ENCODE measurements at regions not wholly inside any gene's neighbourhood (a gene's known extent, or its start where the extent isn't known, plus 50 kb on each side); places are given as distances from the start of the nearest gene placed in this dataset.
"Not testable (repeated sequence)": the region's sequence is repeated elsewhere in the genome, so short reads cannot be mapped to it uniquely, and the experiment has no call there.

DNA sequence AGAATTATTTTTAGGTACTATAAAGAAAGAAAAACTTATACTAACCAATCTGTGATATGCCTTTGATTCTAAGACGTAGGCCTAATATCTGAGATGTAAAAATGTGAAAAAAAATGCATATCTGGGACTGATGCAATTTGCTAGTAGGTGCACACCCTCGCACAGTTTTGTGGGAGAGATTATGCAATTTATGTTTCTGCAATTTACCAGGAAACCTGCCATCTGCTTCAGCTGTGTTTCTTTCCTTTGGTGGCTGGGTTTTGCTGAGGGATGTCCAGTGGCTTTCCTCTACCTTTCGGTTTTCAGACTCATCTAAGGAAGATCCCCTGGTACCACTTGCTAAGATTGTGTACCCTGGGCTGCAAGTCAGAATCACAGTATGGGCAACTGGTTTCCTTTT, 186.9 kb downstream of the ZFP64 start:
- no peak for DNase-seq

DNA sequence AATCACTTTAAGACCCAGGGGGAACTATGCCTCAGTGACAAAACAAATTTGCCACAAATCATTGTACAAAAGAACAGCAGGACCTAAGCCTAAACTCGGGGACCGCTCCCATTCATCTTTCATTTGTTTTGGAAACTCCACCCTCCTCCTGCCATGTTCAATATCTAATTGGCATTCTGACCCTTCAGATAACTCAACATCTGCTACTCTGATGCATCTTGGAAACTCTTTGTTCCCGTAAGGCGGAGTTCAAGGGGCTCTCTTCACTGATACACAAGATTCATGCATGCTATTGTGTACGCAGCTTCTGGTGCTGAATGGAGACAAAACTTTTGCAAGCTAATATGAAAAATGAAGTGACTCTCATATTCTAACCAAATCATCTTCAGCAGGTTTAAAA, 187.6 kb downstream of the ZFP64 start:
- DNase-seq: no peak

DNA sequence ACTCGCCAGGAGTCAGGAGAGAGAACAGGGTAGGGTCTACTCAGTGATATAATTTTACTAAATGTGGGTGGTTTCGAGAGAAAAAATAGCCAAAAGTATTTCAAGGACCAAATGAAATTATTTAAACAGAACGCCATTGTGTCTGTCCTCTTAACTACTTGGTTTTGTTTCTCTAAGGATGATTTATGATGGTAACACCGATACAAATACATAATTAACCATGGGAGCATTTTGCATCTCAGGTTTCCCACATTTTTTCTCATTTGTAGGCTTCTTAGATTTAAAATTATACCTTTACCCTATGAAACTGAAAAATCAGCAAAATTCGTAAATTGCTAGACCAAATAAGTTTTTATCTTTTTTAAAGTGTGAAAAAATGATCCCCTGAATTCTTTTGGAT, 188.2 kb downstream of the ZFP64 start:
- no peak for DNase-seq

DNA sequence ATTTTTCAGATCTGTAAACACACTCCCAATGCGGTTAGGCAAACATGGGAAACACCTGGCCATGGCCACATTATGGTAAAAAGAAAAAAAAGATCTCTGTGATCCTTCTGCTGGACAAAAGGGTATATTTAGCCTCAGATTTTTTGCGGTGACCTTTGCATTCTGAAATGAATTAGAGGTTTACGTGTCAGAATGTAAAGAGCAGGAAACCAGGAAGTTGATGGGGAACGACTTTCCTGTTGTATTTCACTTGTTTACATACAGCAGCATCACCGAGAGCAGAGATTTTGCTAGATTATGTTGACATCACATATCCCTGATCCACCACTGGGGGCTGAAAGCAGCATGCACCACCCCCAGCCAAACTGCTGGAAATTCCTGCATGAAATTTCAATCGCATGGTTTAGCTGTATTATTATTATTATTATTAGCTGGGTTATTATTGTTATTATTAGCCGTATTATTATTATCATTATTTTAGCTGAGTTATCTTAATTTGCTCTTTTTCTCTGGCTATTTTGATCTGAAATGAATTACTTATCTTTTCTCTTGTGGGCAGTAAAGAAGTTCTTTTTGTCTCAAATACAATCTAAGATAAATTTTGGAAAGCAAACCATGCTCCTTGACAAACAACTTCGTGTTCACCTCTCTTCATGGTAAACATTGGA, 189.4 kb downstream of the ZFP64 start:
- no peak for DNase-seq

DNA sequence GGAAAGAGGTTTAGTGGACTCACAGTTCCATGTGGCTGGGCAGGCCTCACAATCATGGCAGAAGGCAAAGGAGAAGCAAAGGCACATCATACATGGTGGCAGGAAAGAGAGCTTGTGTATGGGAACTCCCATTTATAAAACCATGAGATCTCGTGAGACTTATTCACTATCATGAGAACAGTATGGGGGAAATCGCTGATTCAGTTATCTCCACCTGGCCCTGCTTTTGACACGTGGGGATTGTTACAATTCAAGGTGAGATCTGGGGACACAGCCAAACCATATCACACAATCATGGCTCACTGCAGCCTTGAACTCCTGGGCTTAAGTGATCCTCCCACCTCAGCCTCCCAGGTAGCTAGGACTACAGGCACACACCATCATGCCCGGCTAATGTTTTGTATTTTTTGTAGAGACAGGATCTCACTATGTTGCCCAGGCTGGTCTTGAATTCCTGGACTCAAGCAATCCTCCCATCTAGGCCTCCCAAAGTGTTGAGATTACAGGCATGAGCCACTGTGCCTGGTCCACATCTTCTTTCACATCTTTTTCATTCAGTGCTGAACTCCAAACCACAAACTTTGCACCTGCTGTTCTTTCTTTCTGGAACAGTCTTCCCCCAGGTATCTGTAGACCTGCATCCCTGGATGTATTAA, 194.2 kb downstream of the ZFP64 start:
- DNase-seq: not testable (repeated sequence)

DNA sequence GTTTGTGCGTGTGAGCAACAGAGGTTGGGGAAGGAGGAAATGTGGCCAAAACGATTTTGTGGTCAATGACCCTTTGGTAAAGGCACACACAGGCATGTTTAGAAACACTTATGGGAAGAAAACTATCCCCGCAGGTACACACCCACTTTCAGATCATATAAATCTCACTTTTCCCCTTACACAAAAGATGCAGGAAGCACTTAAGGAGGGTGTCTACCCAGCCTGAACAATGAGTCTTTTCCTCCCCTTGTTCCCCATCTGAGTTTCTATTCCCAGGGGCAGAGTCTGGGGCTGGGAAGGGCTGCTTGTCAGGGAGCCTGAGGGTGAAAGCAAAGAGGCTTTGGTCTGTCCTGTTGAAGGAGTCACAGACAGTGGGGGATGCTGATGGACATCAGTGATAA, 193.2 kb upstream of the SALL4 start:
- no peak for DNase-seq

DNA sequence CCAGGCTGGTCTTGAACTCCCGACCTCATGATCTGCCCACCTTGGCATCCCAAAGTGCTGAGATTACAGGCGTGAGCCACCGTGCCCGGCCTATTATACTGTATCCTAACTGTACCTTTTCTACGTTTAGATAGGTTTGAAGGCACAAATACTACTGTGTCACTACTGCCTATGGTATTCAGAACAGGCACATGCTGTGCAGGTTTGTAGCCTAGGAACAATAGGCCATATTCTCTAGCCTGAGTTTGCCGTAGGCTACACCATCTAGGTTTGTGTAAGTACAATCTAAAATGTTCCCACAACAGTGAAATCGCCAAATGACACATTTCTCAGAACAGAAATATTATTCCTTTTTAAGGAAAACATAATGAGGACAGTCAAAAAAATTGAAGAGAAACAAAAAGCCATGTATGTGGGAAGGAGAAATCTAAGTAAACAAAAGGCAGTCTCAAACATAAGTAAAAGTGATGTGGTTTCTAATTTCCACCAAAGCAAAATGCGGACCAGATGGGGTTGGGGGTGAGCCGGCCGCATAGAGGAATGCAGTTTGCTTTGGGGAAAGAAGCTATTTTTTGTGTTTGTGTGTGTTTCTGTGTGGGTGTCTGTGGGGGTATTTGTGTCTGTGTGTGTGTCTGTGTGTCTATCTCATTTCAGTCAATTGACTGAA, 192.6 kb upstream of the SALL4 start:
- DNase-seq: no peak

DNA sequence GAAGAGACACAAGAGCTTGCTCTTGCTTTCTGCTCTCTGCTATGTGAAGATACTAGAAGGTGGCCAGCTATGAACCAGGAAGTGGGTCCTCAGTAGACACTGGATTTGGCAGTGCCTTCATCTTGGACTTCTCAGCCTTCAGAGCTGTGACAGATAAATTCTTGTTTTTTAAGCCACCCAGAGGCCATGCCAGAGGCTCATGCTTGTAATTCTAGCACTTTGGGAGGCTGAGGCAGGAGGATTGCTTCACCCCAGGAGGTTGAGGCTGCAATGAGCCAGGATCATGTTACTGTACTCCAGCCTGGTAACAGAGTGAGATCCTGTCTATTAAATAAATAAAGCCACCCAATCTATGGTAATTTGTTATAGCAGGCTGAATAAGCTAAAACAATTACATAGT, 185.5 kb upstream of the SALL4 start:
- DNase-seq: no peak

DNA sequence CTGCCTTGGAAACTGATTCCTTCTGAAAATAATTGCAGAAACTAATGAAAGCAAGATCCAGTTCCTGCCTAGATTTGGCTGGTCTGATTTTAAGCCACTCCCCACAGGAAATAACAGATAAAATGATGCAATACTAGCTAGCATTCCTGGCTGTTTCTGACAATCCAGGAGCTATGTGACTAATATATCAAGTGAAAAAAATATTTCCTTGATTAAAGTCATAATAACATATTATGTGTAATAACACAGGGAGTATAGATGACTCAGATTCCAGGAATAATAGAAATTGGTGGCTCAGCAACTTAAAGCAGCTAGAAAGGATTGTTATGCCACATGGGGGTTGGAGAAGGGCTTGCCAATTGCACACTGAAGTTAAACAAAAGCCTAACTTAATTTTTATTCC, 182.7 kb upstream of the SALL4 start:
- no peak for DNase-seq

DNA sequence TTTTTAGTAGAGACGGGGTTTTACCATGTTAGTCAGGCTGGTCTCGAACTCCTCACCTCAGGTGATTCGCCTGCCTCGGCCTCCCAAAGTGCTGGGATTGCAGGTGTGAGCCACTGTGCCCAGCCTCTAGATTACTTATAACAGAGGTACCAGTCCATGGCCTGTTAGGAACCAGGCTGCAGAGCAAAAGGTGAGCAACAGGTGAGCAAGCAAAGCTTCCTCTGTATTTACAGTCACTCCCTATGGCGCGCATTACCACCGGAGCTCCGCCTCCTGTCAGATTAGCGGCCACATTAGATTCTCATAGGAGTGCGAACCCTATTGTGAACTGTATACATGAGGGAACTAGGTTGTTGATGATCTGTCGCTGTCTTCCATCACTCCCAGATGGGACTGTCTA, 178.0 kb upstream of the SALL4 start:
- DNase-seq: no peak

DNA sequence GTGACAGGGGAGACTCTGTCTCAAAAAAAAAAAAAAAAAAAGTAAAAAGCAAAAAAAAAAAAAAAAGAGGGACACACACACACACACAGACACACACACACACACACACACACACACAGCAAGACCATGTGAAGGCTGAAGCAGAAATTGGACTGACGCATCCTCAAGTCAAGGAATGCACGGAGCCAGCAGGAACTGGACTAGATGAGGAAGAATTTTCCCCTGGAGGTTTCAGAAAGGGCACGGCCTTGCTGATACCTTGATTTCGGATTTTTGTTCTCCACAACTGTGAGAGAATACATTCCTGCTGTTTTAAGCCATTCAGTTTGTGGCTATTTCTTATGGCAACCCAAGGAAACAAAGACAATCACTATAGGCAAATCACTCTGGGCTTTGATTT, 176.9 kb upstream of the SALL4 start:
- DNase-seq: no peak

DNA sequence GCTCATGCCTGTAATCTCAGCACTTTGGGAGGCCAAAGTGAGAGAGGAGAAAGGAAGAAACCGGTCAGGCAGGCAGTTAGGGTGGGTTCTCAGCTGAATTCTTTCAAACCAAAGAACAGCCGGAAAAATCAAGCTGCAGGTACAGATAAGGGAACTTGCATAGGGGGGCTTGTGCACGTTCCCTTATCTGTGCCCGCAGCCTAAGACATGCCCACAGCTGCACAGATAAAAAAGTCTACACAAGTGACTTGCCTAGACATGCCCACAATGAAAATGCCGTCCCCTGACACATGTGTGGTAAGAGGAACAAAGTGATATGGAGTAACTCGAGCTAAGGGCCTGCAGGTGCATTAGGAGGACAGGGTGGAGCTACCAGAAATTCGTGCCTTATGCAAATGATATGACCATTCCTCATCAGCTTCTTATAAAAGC, 175.8 kb upstream of the SALL4 start:
- DNase-seq: no peak

DNA sequence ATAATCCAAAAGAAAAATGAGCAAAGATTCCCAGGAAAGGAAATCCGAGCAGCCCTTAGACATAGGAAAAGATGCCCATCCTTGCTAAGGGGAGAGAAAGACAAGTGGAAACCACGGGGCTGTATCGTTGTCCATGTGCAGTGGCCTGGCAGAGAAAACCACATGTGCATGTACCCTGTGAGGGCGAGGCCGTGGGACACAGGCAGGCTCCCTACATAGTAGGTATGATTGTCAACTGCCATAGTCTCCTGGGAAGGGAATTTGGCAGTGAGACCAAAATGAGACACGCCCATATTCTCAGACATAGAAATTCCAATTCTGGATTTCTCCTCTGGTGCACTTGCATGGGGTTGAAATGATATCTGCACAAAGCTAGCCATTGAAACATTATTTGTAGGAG, 169.7 kb upstream of the SALL4 start:
- DNase-seq: no peak

DNA sequence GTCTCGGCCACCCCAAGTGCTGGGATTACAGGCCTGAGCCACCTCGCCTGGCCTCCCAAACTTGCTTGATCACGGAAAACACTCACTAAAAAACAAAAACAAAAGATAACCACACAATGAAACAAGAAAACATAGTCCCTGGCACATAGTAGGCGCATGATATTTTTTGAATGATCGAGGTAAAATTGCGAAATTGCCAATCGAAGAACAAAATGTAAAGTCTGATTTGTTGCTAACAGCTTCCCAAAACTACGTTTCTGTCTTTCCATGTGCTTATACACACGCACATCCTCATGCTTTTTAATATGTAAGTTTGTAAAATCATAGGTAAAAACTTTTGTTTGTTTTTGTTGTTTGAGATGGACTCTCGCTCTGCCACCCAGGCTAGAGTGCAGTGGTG, 168.5 kb upstream of the SALL4 start:
- DNase-seq: no peak

DNA sequence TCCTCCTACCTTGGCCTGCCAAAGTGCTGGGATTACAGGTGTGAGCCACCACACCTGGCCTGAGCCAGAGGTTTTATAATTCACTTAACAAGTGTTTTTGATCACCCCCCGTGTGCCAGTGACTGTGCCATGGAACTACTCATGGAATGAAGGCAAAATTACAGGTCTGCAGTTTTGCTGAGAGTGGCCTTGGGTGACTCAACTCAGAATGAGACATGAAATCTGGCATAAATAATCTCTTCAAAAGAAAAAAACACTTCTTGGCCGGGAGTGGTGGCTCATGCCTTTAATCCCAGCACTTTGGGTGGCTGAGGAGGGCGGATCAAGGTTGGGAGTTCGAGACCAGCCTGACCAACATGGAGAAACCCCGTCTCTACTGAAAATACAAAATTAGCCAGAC, 166.9 kb upstream of the SALL4 start:
- no peak for DNase-seq

DNA sequence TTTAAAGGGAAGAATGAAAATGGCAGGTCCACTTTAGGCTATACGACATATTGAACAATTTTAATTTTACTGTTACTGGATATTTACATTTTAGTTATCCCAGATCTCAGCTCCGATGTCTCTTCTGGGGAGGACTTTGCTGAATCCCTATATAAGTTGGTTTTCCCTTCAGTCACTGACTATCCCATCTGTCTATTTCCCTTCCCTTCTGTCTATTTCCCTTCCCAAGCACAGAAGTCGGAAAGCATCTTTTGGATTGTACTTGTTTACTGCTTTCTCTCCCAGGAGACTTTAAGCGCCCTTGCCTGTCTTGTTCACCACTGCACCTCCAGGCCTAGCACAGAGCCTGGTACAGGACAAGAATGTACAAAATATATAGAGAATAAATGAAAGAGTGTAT, 165.8 kb upstream of the SALL4 start:
- no peak for DNase-seq

DNA sequence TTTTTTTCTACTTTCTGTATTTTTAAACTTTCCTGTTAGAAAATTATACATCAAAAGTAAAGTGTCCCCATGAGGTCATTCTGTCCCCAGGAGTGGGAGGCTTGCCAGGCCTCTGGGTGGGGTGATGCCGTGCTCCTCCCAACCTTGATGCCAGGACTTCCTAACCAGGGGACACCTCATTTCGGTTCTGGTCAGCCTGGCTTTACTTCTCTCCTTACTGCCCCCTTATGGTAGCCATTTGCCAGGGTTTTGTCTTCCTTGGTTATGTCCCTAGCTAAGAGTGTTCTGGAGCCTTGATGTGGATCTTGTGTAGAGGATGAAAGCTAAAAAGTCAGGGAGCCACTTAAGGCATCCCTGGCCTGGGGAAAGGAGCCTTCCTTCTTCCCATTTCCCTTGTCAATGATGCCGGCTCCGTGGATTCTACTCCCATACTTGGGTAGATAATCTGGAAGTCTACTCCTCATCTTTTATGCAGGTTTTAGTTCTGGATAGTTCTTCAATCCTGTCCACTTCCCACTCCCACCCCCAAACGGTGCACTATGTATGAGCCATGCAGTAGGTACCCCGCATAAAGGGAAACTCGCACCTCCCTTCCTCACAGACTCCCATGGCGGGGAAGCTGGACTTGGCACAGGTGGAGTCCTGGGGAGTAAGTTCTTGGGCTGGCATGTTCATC, 164.1 kb upstream of the SALL4 start:
- DNase-seq: peak; percentile 46

DNA sequence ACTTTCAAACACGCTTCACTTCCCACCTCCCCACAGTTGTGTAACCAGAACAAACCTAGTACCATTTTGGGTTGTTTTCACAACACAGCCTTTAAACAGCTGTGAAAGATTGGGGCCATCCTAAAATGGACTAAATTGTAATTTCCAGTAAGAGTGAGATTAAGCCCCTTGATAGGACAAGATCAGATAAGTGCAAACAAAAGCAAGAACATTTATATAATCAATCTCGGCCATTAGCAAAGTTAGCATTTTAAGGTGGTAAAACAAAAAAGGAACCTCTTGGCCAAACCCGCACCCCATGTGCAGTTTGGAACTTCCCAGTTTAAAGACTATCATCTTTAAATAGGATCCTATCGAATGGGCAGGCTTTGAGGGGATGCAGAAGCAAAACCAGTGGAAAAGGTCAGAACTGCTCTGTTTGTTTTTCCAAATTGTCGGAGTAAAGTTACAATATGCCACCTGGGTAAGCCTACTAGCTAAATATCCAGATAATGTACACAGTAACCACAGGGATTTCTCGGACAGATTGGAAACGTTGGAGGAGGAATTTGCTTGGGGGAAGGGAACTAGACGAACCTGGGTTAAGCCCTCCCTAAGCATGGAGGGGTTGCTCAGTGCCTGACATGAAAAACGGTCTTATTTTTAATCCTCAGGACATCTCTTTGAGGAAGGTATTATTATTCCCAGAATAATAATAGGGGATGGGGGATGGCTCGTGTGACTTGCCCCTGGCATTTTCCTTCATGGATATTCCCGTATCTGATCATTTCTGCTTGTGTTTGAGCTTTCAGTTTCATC, 159.8 kb upstream of the SALL4 start:
- DNase-seq: no peak

DNA sequence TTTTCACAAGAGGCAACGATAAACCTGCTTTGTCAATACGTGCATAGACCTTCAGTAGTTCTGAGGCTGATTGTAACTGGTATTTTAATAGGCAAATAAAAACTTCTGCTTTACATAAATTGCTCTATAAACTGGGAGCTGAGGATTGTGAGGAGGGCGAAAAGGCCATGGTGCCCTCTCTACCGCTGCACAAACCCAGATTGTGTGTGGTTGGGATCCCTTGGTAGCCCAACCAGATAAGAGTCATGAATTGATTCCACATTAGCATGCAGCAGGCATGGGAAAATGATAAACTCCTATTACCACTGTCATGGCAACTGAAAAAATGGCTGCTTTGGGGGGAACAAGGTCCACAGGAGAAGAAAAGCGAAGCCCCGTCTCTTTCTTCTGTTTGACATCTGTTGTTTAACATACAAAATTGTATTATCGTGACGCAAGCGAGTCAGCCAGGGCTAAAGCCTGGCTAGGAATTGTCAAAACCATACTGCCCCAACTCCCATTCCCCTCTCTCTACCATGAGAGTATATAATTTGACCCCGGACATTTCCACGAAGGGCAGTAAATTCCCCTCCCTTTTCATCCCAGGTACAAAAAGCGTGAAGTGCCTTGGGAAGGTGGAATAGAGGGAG, 157.8 kb upstream of the SALL4 start:
- DNase-seq: no peak

DNA sequence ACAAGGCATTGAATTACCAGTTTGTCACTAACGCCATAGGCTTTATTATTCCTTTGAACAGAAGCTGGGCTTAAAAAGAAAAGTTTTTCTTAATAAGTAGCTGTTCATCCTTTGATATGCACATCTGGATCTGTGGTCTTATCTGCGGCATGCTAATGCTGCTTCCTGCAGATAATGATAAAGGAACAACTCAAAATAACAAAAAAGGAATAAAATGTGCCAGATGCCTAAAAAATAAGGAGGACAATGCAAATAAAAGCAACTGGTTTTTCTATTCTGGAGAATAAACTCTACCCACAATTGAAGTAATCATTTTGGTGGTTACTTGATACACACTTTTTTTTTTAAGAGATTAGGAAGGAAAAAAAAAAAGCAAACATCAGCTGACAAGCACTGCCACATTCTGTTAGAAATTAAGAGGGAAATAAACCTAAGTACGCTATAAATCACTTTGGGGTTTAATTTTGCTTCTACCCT, 156.8 kb upstream of the SALL4 start:
- no peak for DNase-seq

DNA sequence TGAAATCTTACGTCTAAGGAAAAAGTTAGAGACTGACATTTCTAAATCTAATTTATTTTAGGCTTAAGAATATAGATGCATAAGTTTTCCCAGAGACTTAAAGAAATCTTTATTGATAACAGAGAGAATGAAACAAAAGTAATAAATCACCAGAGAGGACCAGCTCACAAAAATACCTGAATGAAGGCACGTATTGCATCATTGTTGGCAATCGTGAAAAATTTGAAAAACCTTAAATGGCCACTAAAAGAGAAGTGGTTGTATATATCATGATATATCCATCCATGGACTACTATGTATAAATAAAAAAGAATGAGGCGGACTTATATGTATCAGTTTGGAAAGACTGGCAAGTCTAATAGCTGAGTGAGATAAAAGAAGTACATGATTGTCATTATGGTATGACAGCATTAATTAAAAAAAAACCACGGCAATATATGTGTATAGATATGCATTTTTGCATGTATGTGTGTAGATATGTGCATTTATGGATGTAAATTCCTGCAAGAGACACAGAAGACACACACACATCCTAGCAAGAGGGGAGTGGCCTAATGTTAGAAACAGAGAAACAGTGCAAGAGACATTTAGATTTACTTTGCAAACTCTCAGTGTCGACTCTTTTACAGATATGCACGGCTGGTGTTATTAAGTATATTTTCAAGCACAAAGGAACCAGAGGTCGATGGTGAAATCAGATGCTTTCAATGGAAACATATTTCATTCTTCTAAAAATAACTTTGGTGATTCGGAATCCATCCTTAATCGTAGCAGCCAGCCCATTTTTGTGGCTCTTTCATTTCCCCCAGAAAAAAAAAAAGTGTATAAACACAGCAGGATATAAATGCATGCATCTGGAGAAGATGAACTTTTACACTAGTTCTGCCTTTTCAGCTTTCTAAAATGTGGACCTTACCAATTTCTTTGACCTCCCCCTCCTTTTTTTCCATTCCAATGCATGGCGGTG, 156.1 kb upstream of the SALL4 start:
- DNase-seq: no peak

All from activated CD4-positive, alpha-beta T cell treated with anti-CD3 and anti-CD28 coated beads, Interleukin-2, amount 50 U/mL, for 16 hours (primary cell).